ENCODE measurements at regions not wholly inside any gene's neighbourhood (a gene's known extent, or its start where the extent isn't known, plus 50 kb on each side); places are given as distances from the start of the nearest gene placed in this dataset.

- TF ChIP-seq POLR2A (IDR thresholded peaks at IDR 0.05) (no peak), EP300 (IDR thresholded peaks at IDR 0.05) (no peak)
- TF ChIP-seq, protein P1, sequence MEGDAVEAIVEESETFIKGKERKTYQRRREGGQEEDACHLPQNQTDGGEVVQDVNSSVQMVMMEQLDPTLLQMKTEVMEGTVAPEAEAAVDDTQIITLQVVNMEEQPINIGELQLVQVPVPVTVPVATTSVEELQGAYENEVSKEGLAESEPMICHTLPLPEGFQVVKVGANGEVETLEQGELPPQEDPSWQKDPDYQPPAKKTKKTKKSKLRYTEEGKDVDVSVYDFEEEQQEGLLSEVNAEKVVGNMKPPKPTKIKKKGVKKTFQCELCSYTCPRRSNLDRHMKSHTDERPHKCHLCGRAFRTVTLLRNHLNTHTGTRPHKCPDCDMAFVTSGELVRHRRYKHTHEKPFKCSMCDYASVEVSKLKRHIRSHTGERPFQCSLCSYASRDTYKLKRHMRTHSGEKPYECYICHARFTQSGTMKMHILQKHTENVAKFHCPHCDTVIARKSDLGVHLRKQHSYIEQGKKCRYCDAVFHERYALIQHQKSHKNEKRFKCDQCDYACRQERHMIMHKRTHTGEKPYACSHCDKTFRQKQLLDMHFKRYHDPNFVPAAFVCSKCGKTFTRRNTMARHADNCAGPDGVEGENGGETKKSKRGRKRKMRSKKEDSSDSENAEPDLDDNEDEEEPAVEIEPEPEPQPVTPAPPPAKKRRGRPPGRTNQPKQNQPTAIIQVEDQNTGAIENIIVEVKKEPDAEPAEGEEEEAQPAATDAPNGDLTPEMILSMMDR (IDR thresholded peaks at IDR 0.05), result no peak
Observed at GRCh38 chr18:53586923-53587322, 637.5 kb downstream of the MBD2 start.
